GM18517 (cell line): ENCODE measurements at regions not wholly inside any gene's neighbourhood (a gene's known extent, or its start where the extent isn't known, plus 50 kb on each side); places are given as distances from the start of the nearest gene placed in this dataset.

Experiments used
- ATAC-seq: cut with Tn5 transposase; IDR thresholded peaks from one replicate; pipeline ENCODE4 v1.9.1; 2021; ENCODE audit warnings: mild to moderate bottlenecking, moderate library complexity; ENCODE audit not compliant: unreplicated experiment

DNA sequence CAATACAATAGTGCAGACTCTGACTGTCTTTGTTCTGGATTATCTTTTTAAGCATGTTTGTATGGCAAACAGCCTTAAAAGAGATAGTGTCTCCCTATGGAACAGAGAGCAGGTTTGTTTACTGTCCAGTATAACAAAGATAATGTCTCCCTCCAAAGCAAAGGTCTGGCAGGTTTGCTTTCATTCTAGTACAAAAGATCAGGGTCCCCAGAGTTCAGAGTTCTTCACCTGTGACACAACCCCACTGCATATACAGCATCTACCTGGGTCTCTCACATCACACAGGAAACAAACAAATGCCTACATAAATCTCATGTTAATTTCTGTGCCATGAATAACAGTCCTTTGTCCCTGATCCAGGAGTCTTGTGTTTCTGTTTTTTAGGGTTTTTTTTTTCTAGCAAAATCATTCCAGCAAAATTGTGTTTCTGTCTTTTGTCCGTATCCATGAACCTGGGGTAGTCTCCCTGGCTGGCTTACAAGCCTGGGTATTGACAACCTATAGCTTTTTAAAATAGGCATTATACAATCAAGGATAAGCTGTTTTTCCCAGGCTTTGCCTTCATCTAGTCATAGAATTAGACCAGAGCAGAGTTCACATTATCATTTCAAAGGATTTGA, 89.4 kb upstream of the PTBP2 start:
- no peak for ATAC-seq

DNA sequence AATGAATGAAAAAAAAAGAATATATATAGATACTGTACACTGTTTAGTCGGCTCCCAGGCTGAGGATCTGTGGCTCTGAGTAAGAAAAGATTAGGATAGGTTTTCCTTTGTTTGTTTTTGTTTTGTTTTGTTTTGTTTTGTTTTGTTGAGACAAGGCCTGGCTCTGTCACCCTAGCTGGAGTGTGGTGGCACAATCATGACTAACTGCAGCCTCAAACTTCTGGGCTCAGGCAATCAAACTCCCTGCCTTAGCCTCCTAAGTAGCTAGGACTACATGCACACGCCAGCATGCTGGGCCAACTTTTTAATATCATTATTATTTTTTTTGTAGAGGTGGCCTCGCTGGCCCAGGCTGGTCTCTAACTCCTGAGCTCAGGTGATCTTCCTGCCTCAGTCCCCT, 87.9 kb upstream of the PTBP2 start:
- no peak for ATAC-seq

DNA sequence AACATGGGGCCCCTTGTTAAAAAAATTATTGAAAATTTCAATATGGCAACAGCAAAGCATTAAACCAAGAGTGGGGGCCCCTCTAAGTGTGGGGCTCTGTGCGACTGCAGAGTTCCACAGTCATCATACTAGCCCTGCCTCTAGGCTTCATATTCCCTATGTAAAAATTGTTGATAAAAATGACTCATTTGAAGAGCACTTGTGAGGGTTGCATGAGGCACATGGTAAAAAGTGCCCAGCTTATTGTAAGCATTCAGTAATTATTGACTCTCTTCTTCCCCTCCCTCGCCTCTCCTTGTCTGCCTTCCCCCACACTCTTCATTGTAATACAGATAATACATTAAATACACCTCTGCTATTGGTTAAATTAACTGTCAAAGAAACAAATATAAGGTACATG, 86.7 kb upstream of the PTBP2 start:
- ATAC-seq: no peak

DNA sequence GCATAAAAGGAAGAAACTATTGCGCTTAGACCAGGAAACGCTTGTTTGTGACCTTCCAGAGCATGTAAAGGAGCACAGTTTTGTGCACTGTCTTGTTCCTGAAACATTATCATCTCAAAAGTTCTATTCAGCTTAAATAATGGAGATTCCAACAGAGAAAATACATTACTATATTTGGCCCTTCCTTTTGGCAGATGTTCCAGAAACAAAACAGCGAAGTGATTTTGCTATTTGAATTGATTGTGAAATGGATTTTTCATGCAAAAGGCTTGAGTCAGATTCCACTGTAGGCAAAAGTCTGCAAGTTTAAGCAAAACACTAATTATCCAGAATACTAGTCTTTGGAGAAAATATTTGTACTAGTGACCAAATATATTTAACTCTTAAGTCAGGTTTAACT, 80.3 kb upstream of the PTBP2 start:
- ATAC-seq: no peak

DNA sequence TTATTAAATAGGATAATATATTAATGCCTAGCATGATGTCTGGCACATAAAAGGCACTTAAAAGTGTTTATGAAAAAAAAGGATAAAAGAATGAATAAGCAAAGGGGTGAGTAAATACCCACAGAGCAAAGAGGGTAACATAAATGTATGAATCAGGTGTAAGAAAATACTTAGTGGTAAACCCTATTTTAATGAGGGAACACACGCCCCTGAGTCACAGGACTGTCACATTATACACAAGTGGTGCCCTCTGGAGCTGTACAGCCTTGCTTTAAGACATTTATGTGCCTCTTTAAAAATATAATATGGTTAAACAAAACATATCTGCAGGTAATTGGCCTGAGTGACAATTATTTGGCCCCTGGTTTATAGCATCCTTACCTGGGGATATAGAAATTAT, 78.1 kb upstream of the PTBP2 start:
- no peak for ATAC-seq

DNA sequence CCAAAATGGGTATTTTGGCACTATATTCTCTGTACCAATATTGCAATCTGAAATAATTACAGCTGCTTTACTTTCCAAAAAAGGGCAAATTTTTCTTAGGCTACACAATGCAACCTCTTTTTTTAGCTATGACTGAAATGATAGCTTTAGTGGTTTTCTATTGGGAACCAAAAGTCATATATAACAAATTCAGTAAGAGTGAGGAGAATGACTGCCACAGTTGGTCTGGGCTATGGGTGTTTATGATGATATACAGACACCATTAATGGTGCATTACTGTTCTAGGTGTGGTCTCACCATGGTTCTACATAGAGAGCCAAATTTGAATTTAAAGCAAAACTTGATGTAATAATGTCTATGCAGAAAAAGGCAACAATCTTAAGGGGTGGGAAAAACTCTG, 72.3 kb upstream of the PTBP2 start:
- ATAC-seq: no peak

DNA sequence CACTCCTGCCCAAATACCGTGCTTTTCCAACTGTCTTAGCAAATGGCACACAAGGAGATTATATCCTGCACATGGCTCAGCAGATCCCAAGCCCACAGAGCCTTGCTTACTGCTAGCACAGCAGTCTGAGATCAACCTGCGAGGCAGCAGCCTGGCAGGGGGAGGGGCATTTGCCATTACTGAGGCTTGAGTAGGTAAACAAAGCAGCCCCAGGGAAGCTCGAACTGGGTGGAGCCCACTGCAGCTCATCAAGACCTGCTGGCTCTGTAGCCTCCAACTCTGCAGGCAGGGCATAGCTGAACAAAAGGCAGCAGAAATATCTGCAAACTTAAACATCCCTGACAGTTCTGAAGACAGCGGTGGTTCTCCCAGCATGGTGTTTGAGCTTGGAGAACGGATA, 70.1 kb upstream of the PTBP2 start:
- no peak for ATAC-seq

DNA sequence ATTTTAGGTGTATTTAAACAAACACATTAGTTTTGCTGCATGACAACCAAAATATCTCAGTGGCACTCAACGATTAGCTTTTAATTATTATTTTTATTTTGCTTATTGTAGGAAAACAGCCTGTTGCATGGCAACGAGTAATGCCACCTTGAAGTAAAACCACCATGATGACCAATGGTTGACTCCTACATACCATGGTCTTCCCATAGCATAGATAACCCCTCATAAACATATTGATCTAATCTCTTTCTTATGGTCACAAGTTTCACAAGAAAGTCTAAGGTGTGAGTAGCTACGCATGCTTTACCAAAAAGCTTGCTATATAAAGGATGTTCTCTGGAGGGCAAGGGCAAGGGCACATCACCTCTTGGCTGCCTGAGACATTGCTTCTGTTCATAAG, 61.5 kb upstream of the PTBP2 start:
- no peak for ATAC-seq

DNA sequence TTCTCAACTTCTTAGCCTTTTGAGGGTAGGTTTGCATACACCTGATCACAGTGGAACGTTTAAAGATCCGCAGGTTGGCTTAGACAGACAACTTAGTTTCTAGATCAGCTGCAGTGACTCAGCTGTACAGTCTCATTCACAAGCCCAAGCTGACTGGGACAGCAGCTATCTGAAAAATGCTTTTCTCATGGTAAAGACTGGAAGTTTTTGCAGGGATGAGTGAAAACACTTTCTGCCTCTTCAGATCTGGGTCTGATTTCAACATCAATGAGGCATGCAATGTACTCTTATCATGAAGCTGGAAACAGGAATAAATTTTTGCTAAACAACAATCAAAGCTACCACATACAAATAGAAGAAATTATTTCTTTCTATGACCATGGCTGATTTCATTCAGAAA, 61.1 kb upstream of the PTBP2 start:
- ATAC-seq: no peak
